ENCODE measurements at regions not wholly inside any gene's neighbourhood (a gene's known extent, or its start where the extent isn't known, plus 50 kb on each side); places are given as distances from the start of the nearest gene placed in this dataset.

GRCh38 chr13:50712881-50713280, 130.6 kb downstream of the DLEU7 start:
- no peak overlapping the region for H3K4me3 ChIP-seq (ENCODE audit: low read depth, poor library complexity, severe bottlenecking)
- 54 to 76% methylated on average over 7 of the region's 7 CpGs for WGBS, 2 donors
- intact Hi-C loops (cut with DNase I; ENCODE audit: low total_unique reads), result no loop called here
- no peak for DNase-seq (ENCODE audit: low spot score in 2 of 2)
- no peak for TF ChIP-seq CTCF (IDR thresholded peaks at IDR 0.05)
- TF ChIP-seq POLR2A (IDR thresholded peaks at IDR 0.05), result no peak

GRCh38 chr13:50713523-50714248, 129.8 kb downstream of the DLEU7 start:
- H3K4me3 ChIP-seq (ENCODE audit: low read depth, poor library complexity, severe bottlenecking), result no peak overlapping the region
- intact Hi-C loops (cut with DNase I; ENCODE audit: low total_unique reads), result no loop called here
- no peak for TF ChIP-seq POLR2A (IDR thresholded peaks at IDR 0.05)
- TF ChIP-seq CTCF (IDR thresholded peaks at IDR 0.05), result no peak
- 78 to 80% methylated on average over 12 of the region's 12 CpGs for WGBS, 2 donors
- DNase-seq (ENCODE audit: low spot score in 2 of 2), result no peak

- no peak overlapping the region for H3K4me3 ChIP-seq (ENCODE audit: low read depth, poor library complexity, severe bottlenecking)
- TF ChIP-seq POLR2A (IDR thresholded peaks at IDR 0.05) (no peak), CTCF (IDR thresholded peaks at IDR 0.05) (no peak)
- DNase-seq (ENCODE audit: low spot score in 2 of 2), result no peak
- WGBS, 2 donors, result 96 to 97% methylated on average over 12 of the region's 12 CpGs
- intact Hi-C loops (cut with DNase I; ENCODE audit: low total_unique reads), result no loop called here
Measured at GRCh38 chr13:50714891-50715290, 128.6 kb downstream of the DLEU7 start.

- H3K4me3 ChIP-seq (ENCODE audit: low read depth, poor library complexity, severe bottlenecking), result no peak overlapping the region
- intact Hi-C loops (cut with DNase I; ENCODE audit: low total_unique reads), result no loop called here
- peak; percentile 34 to 88 for DNase-seq (ENCODE audit: low spot score in 2 of 2)
- TF ChIP-seq CTCF (IDR thresholded peaks at IDR 0.05) (no peak), POLR2A (IDR thresholded peaks at IDR 0.05) (no peak)
- 86 to 95% methylated on average over 14 of the region's 14 CpGs for WGBS, 2 donors
Measured at GRCh38 chr13:50715402-50716146, 127.9 kb downstream of the DLEU7 start.

GRCh38 chr13:50720861-50721671, 122.4 kb downstream of the DLEU7 start:
- DNase-seq (ENCODE audit: low spot score in 2 of 2), result no peak
- TF ChIP-seq POLR2A (IDR thresholded peaks at IDR 0.05) (no peak), CTCF (IDR thresholded peaks at IDR 0.05) (no peak)
- intact Hi-C loops (cut with DNase I; ENCODE audit: low total_unique reads), result no loop called here
- no peak overlapping the region for H3K4me3 ChIP-seq (ENCODE audit: low read depth, poor library complexity, severe bottlenecking)
- 71 to 82% methylated on average over 8 of the region's 8 CpGs for WGBS, 2 donors

All from lower leg skin (tissue), 4 donors.